Heart left ventricle (tissue), 13 donors: ENCODE measurements at regions not wholly inside any gene's neighbourhood (a gene's known extent, or its start where the extent isn't known, plus 50 kb on each side); places are given as distances from the start of the nearest gene placed in this dataset.

ENCODE experiments used
- CTCF ChIP-seq, 12 donors: fragments of 200-600 bp; sonication (generic) in 4 of 12; IDR thresholded peaks; one replicate each; pipeline versions ENCODE4 v1.5.0 to v1.8.0; 2018 to 2022; ENCODE audit warnings: antibody characterized with exemption in 12 of 12, mild to moderate bottlenecking in 5 of 12
- POLR2A ChIP-seq, 2 donors: fragments of 450-650 bp; IDR thresholded peaks; one replicate each; pipeline ENCODE4 v1.6.1; 2017; ENCODE audit warnings: antibody characterized with exemption in 2 of 2, mild to moderate bottlenecking in 2 of 2, moderate library complexity in 2 of 2
- donor health status: ischemic (EF 13 %, LVEDD 7.1; RV severe dilation, severe dysfunction).
- donor health status: DM: no; HTN: yes; CAD: no.
- donor health status: DM: no; HTN: no; CAD: no.
- donor health status: ischemic (EF 25% LVEDD 6.9; RV normal size, moderate dysfunction).
- donor health status: ischemic (EF 25% LVEDD 5.7; RV mildly dilated, moderate dysfunction).
- donor health status: ischemic (EF 35%, LVEDD 5.7; RV mildly dilated, moderate dysfunction).
- donor health status: nonischemic (EF 11% LVEDD 7.7; RV severe dilation, severe dysfunction).
- donor health status: DM: yes; HTN: yes; CAD: no.
- donor health status: PGD.
- donor health status: ischemic (EF 29% LVEDD 5.4; RV normal size, mild dysfunction).
- donor health status: nonischemic (EF 23%, LVEDD 6.1; RV moderate dilation, normal function).

DNA sequence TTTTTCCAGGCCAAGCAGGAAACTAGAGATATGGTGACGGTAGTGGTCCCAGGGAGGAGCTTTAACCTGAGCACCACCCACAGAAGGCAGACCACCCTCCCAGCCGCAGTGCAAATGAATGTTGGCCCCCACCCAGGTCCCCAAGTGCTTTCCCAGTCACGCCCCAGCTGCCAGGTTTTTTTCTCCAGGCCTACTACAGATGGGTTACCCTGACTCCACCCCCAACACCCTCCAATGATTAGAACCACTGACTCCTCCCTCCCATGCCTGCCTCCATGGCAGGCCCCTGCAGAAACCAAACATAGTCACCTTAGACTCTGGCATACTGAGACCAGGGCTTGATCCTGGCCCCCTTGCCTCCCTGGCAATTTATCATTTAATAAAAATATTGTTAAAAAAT, 58.7 kb upstream of the CHST1 start:
- TF ChIP-seq CTCF (IDR thresholded peaks at IDR 0.05) (no peak), POLR2A (IDR thresholded peaks at IDR 0.05) (no peak)
